C1 segment of cervical spinal cord (tissue), 14 donors: ENCODE measurements at regions not wholly inside any gene's neighbourhood (a gene's known extent, or its start where the extent isn't known, plus 50 kb on each side); places are given as distances from the start of the nearest gene placed in this dataset.
"Not testable (repeated sequence)": the region's sequence is repeated elsewhere in the genome, so short reads cannot be mapped to it uniquely, and the experiment has no call there.

Experiments
- DNase-seq, 14 donors: peaks; one replicate each; lab custom pipeline; 2025; lab: John Stamatoyannopoulos, UW

- DNase-seq, result peak in 1 of 14 donors; percentile 24
Observed at GRCh38 chr9:39463696-39464095, 108.2 kb downstream of the SPATA31A1 start.

- peak; percentile 2 to 91 (median 75) for DNase-seq
Observed at GRCh38 chr9:39464122-39464777, 108.8 kb downstream of the SPATA31A1 start.

- not testable (repeated sequence) for DNase-seq
Observed at GRCh38 chr9:39474499-39474898, 119.0 kb downstream of the SPATA31A1 start.

GRCh38 chr9:39483073-39483472, 127.6 kb downstream of the SPATA31A1 start:
- DNase-seq, result not testable (repeated sequence)

- DNase-seq, result not testable (repeated sequence)
Observed at GRCh38 chr9:39483880-39484279, 128.4 kb downstream of the SPATA31A1 start.

- not testable (repeated sequence) for DNase-seq
Observed at GRCh38 chr9:39484292-39484691, 128.8 kb downstream of the SPATA31A1 start.

GRCh38 chr9:39487477-39487876, 132.0 kb downstream of the SPATA31A1 start:
- DNase-seq, result not testable (repeated sequence)

- not testable (repeated sequence) for DNase-seq
Observed at GRCh38 chr9:39496248-39496647, 140.8 kb downstream of the SPATA31A1 start.

- DNase-seq, result not testable (repeated sequence)
Observed at GRCh38 chr9:39503178-39503577, 147.7 kb downstream of the SPATA31A1 start.

GRCh38 chr9:39527387-39528029, 172.0 kb downstream of the SPATA31A1 start:
- not testable (repeated sequence) for DNase-seq

GRCh38 chr9:39532597-39532996, 177.1 kb downstream of the SPATA31A1 start:
- DNase-seq, result not testable (repeated sequence)

GRCh38 chr9:39533001-39533762, 177.7 kb downstream of the SPATA31A1 start:
- not testable (repeated sequence) for DNase-seq

- DNase-seq, result not testable (repeated sequence)
Observed at GRCh38 chr9:39533763-39534548, 178.5 kb downstream of the SPATA31A1 start.

- not testable (repeated sequence) for DNase-seq
Observed at GRCh38 chr9:39534897-39535296, 179.4 kb downstream of the SPATA31A1 start.

GRCh38 chr9:39542157-39542556, 186.7 kb downstream of the SPATA31A1 start:
- not testable (repeated sequence) for DNase-seq

GRCh38 chr9:39545079-39545478, 189.6 kb downstream of the SPATA31A1 start:
- DNase-seq, result not testable (repeated sequence)

- not testable (repeated sequence) for DNase-seq
Observed at GRCh38 chr9:39550573-39550972, 195.1 kb downstream of the SPATA31A1 start.

- DNase-seq, result not testable (repeated sequence)
Observed at GRCh38 chr9:39551544-39551943, 196.1 kb downstream of the SPATA31A1 start.

- not testable (repeated sequence) for DNase-seq
Observed at GRCh38 chr9:39552242-39552881, 196.9 kb downstream of the SPATA31A1 start.

GRCh38 chr9:39554352-39554751, 198.9 kb downstream of the SPATA31A1 start:
- not testable (repeated sequence) for DNase-seq

GRCh38 chr9:39559384-39559783, 203.9 kb downstream of the SPATA31A1 start:
- DNase-seq, result peak in 2 of 14 donors; percentile 2
